GM21360 (cell line): ENCODE measurements at regions not wholly inside any gene's neighbourhood (a gene's known extent, or its start where the extent isn't known, plus 50 kb on each side); places are given as distances from the start of the nearest gene placed in this dataset.

Experiments
- ATAC-seq: cut with Tn5 transposase; IDR thresholded peaks from one replicate; pipeline ENCODE4 v1.9.1; 2021; ENCODE audit warnings: mild to moderate bottlenecking, moderate library complexity; ENCODE audit not compliant: unreplicated experiment

DNA sequence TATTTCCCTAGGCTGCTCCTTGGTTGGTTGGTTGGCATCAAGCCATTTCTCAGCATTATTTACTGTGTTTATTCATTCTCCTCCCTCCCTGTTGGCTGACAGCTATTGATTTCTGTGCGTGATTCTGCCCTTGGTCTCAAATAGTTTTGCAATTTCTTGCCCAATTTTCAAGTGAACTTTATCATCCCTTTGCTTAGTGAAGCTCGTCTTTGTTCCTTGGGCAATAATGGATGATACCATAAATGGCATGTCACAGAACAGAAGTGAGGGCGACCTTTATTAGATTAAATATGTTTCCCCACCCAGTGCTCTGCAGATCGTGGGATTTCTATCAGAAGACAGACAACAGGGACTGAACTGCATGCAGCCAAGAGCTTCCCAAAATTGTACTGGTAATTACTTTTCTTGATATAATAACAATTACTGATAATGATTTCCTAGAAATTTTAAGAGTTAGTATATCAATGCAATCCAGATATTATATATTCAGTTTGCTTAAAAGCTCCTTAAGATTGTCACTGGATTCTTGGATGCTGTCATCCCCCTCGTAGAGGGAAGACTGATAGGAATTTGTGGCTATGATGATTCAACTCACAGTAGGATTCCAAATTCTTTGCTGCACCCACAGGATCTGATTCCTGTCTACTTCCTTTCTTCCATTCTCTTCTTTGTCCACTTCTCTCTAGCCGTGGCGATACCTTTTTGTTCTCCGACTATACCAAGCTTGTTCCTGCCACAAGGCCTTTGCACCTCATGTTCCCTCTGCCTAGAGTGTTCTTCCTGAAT, 122.1 kb upstream of the KAZN start:
- no peak for ATAC-seq

- no peak for ATAC-seq
Observed at GRCh38 chr1:14478120-14478519, 120.4 kb upstream of the KAZN start.

GRCh38 chr1:14479865-14480264, 118.6 kb upstream of the KAZN start:
- no peak for ATAC-seq

- no peak for ATAC-seq
Observed at GRCh38 chr1:14482784-14483450, 115.6 kb upstream of the KAZN start.

GRCh38 chr1:14485285-14485684, 113.2 kb upstream of the KAZN start:
- no peak for ATAC-seq

DNA sequence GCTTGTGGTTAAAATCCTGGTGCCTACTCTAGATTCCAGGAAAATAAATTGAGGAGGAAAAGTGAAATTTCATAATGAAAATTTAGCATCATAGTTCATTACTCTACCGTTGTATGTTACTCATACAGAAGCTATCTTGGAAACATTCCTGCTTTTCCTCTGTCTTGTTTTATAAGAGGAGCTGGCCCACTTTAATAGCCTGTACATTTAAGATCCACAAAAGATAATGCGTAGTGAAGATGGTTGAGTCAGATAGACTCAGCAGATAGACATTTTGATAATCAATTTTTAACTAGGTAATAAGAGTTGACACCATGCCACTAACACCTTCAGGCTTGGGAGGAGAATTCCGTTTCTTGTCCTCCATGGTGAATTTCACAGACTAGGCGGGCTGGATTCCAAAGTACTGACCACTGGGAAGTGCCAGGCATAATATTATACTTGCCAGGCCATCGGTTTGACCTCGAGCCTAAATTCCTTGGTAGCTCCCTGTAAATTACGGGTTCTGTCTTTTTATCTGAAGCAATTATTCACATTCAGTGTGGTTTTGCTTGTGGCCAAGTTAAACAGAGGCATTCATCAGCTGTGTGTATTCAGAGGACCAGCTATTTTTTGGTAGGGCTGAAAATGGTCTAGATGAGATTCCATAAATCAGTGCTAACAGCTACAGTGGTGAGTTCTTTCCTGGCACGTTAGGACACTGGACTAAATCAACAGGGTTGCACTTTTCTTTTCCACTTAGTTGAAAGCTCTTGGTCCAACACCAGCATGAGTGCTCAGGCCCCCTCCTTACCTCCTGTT, 111.9 kb upstream of the KAZN start:
- no peak for ATAC-seq

- ATAC-seq = no peak
Observed at GRCh38 chr1:14487671-14488070, 110.8 kb upstream of the KAZN start.

DNA sequence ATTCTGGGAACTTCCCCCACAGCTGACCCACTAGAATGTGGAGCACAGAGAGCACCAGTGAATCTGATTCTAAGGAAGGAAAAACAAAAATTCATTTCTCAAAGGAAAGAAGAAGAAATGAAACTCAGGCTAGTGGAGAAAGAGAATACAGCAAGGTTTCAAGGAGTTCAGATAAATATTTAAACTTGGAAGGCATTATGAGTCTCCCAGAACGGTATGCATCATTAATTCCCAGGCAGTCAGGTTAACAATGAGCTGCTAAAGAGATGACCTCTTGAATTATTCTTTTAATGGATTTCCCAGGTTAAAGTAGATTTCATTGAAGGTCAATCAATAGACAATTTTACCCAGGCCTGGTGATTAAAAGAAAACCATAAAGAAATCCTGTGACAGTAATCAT, 103.6 kb upstream of the KAZN start:
- ATAC-seq = no peak

DNA sequence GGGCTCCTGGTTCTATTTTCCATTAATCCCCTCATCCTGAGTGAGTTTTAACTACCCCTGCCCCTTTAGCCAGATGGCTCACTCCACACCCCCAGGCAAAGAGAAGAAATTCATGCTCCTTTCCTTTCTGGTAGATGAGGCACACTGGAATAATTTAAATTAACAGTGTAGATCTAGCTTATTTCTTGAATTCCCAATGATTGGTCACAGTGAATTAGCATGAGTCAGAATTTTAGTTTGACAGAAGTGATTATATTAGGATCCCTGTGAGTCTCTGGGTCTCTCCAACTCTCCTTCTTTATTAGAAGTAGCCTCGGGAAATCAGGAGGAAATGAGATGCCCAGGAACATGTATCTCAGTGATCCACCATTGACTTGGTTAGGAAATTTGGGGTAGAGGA, 103.1 kb upstream of the KAZN start:
- no peak for ATAC-seq

- no peak for ATAC-seq
Observed at GRCh38 chr1:14495996-14496395, 102.5 kb upstream of the KAZN start.

- no peak for ATAC-seq
Observed at GRCh38 chr1:14498839-14499238, 99.6 kb upstream of the KAZN start.

DNA sequence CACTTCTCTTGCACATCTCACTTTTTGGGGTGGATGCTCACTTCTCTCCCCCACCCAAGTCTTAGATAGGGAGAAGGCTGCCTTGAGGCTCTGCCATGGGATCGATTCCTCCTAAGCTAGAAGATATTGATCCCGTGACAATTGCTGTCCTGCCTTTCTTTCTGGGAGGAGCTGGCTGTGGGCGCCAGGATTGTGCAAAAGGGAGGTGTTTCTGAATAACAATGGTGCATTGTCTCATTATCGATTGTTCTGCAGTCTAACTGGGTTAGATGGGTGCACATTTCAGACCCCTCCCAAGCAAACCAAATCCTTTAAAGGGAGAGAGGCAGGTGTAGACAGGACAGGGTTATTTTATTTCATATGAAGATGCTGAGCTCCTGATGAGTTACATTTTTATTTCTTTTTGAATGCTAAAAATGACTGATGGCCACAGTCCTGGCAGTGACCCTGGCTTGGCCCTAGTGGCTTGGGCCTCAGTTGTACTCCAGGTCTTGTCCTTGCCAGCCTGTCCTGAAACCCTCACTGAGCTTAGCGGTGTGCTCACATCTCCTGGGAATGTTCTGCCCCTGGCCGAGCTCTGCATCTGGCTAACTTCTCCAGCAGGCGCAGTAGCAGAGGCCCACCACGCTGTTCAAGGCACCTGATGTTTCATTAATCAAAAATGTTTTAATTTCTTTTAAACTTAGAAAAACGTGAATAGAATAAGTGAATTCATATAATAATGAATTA, 99.0 kb upstream of the KAZN start:
- ATAC-seq = no peak

GRCh38 chr1:14500041-14500440, 98.4 kb upstream of the KAZN start:
- no peak for ATAC-seq

DNA sequence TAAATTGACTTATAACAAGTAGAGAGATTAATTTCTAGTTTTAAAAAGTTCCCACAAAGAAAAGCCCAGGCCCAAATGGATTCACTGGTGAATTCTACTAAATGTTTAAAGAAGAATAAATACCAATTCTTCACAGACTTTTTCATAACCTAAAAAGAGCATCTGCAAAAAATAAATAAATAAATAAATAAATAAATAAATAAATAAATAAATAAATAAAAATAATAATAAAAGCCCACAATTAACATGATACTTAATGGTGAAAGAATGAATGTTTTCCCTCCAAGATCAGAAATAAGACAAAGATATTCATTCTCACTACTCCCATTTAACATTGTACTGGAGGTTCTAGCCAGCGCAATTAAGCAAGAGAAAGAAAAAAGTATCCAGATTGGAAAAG, 97.6 kb upstream of the KAZN start:
- ATAC-seq = no peak

- no peak for ATAC-seq
Observed at GRCh38 chr1:14504517-14504916, 94.0 kb upstream of the KAZN start.

DNA sequence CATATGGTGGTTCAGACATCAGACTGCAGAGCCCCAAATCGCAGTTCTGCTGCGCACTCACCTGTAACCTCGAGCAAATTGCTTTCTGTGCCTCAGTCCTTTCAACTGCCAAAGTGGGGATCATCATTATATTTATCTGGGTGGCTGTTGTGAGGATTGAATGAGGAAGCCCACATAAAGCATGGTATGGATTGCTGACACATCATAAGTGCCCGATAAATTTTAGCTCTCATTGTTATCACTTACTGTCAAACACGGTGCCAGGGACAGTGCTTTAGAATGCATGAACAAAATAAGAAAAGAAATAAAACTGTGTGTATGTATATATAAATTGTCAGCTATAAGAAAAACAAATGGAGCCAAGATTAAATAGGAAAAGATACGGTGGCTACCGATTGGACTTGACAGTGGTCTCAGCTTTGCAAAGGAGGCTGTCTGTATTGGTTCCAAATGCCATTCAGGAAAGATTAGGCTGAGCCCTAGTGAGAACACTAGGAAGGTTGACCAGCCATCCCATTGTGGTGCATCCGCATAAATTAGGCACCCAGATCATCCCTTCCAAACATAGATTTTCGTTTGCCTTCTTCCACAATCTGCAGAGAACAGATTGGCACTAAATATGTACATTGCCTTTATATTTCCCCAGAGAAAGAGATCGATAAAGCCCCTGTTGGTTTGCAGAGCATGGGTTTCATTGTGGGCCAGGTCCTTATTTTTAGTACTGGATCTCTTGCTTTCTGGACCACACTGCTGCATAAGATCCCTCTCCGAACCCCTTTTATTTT, 91.8 kb upstream of the KAZN start:
- no peak for ATAC-seq

GRCh38 chr1:14507262-14507661, 91.2 kb upstream of the KAZN start:
- no peak for ATAC-seq

GRCh38 chr1:14508613-14509012, 89.9 kb upstream of the KAZN start:
- no peak for ATAC-seq

DNA sequence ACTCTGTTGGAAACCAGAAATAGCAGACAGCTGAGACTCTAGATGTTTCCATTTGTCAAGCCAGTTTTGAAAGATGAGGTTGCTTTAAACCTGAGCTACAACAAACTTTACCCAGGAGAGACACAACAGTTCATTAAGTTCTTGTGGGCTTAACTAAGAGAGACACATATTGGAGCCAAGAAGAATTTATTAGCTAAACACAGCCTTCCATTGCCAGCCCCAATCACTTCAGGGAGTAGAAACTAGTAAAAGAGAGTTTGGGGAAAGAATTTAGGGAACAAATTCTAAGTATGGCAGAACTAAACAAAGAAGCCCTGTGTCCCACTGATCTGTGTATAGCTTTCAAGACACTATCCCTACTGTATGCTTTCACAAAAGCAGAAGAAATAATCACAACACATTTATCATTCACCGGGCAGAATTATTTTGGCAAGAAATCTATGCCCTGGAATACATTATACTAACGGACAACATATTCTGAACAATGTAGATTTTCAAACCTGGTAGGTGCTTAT, 87.3 kb upstream of the KAZN start:
- ATAC-seq = no peak
